Islet precursor cell (in vitro differentiated cells): ENCODE measurements at regions not wholly inside any gene's neighbourhood (a gene's known extent, or its start where the extent isn't known, plus 50 kb on each side); places are given as distances from the start of the nearest gene placed in this dataset.

ENCODE experiments used
- DNase-seq: peaks from one replicate; pipeline ENCODE4 v3.0.0-alpha.2; 2018

DNA sequence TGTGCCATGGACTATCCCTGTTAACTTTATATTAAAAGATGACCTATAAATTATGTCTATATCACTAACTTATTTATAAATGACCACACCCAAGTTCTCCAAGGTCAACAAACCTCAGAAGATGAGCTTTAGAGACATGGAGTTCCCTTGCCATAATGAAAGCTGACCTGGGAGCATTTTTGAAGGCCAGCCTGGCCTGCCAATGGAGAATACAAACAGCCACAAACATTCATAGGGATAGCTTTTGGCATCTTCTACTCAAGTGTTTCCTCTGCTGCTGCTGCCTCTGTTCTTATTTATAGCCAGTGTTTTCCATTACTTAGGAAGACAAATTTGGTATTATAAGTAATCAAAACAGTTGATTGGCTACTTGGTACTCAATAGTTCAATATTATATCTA is 117.3 kb upstream of the ADAMTS19 start:
- no peak for DNase-seq

DNA sequence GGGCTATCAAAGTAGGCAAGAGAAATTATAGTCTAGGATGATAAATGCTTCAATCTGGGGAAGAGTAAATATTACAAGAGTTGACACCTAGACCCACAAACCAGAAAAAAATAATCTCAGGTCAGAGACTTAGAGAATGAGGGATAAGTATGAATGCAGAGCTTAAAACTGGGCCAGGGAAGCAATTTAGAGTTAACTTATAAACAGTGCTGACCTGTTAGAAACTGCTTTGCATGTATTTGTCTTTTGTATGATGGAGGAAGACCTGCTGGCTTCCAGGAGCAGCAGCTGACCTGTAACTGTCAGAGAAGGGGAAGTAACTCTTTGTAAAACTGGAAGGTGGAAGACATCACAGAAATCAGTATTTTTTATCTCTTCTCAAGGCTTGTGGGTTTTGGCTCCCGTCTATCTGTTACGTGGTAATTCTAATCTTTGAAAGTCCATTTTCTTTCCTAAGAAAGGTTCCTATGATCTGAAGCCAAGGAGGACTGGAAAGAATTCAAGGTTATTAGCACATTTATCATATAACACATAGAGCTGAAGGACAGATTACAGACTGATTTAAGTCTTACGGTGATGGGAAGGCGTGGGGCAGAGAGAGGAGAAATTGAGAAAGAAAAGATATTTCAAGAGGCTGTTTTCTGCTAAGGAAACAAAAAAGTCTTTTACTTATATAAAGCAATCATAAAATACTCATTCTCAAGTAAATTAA is 114.7 kb upstream of the ADAMTS19 start:
- no peak for DNase-seq

DNA sequence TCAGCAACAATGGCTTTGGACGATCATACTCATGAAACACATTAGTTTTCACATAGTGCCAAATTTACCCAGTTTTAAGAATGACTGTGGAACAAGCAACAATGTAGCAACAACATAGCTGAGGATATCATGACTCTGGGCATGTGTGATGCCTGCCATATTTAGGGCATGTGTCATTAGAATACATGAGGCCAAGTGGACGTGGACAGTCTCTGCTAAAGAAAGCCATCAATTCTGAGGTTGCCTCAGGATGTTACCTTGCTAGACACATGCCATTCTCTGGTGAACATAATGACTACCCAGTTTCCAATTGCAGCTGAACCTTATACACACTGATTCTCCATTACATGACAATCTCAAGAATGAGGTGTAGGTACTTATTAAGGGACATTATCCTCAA is 103.3 kb upstream of the ADAMTS19 start:
- DNase-seq: no peak

DNA sequence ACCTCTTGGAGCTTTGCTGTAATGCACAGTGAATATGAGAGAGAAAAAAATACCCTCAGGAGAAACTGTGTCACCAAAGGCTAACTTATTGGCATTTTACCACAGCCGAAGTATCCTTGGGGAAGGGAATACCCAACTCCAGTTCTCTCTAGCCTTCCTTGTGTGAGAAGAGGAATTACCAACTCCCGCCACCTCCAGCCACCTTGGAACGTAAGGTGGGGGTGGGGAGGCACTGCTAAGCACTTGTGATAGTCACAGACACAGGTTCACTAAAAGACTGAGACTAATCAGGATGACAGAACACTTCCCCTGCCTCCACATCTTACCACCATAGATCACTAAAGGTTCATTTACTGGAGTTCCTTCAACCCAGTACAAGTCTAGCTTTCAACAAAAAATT is 102.0 kb upstream of the ADAMTS19 start:
- no peak for DNase-seq

DNA sequence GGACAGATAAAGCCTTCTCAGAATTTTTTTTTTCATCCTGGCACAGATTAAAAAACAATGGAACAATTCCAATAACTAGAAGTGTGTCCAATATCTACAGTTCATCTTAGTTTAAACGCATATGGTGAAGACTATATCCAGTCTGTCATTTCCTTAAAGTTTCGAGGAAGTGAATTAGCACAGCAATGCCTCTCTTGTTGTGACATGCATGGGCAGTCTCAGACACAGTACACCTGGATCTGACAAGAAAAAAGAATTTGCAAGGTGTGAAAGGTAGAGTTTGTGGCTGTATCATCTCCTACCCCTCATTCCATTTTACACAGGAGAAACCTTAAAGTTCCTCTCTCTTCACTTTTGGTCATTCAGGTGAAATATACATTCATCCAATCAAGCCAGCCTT is 100.6 kb upstream of the ADAMTS19 start:
- no peak for DNase-seq

DNA sequence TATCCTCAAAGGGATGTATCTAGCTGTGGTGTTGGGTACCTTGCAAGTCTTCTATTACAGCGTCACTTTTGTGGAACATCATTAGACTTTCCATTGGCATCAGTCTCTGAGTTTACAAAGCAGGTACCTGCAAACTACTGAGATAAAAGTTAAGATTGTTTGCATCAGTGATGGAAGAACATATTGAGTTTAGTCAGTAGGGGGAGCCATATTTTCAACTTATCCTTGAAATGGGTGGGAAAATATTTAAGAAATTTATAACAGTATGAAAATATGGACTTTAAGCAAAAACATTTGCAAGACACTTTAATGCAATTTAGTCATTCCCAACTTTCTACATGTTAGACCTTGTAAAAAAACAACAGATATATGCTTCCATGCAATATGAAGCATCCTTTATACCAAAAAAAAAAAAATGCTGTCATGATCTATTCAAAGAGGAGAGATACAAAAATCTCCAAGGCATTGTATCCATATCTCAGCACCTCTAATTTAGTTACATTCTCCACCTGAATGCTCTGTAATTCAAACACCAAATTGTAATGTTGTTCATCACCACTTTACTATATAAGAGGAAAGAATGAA is 98.6 kb upstream of the ADAMTS19 start:
- DNase-seq: no peak

DNA sequence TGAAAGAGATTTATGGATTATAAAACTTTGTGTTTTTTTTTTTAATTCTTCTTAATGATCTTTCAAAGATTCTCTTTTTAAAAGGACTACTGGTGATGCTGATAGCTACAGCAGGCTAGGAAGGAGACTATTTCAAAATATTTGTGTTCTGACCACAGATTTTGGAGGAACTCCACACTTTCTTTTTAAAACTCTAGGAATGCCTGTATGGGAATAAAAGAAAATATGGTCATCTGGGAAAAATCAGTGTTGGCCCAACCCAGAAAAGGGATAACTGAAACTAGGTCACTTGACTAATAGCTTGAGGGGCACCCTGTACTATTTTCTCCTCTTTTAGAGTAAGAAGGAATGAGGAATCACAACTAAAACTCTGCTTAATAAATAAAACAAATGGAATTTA is 97.6 kb upstream of the ADAMTS19 start:
- DNase-seq: no peak

DNA sequence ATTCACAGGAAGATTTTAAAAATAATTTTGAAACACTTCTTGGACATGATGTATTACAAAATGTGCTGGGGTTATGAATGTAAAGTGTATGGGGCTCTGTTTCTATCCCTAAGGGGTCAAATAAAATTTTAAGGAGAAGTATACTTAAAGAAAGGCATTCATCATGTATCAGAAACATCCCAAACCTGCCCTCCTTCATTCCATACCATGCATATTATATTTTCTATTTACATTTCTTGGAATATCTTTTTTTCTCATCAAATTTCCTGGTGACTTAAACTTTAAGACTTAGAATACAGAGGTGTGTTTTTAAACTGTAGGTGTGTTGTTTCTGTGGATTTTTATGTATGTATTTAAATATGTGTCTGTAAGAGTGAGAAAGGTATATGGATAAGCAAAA is 96.1 kb upstream of the ADAMTS19 start:
- DNase-seq: no peak

DNA sequence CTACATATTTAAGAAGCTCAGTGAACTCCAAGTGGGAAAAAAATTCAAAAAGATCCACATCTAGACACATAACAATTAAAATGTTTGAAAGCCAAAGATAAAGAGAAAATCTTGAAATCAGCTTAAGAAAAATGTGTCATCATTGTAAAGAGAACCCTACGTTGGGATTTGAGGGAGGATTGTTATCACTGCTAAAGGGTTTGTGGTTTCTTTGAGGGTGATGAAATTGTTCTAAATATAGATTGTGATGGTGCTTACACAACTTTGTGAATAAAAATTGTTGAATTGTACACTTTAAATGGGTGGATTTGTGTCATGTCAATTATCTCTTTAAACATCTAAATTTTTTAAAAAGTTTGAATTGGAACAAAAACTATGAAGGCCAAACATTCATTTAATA is 92.2 kb upstream of the ADAMTS19 start:
- no peak for DNase-seq

DNA sequence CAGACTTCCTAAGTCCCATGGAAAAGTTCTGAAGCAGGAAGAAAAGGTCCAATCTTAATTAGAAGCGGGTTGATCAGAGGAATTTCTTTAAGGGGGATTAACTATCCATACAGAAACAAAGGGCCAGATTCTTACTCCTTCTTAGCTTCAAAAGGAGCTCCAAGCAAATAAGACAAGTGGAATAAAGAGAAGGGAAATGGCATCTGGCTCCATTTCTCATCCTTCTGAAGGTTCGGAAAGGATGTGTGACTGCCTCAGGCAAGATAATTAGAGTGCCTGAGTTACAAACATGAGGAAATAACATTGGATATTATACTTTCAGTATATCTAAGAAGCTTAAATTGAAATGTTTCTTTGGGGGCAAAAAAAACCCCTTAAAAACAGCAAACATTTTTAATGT is 88.1 kb upstream of the ADAMTS19 start:
- no peak for DNase-seq

DNA sequence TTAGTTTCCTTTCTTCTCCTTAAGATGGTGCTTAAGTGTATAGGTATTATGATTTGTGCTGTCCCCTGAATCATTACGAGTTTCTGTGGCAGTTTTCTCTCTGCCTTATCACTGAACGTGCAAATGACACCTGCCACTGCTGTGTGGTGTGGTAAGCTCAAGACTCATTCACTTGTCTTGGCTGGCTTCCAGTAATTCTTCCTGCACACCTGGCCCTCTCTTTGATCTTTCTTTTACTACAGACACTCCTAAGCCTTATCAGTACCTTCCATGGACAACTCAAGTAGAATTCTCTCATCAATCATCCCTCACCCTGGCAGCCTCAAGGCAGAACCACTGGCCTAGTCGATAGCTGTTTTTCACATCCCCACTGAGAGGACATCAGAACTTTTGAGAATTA is 82.6 kb upstream of the ADAMTS19 start:
- DNase-seq: no peak

DNA sequence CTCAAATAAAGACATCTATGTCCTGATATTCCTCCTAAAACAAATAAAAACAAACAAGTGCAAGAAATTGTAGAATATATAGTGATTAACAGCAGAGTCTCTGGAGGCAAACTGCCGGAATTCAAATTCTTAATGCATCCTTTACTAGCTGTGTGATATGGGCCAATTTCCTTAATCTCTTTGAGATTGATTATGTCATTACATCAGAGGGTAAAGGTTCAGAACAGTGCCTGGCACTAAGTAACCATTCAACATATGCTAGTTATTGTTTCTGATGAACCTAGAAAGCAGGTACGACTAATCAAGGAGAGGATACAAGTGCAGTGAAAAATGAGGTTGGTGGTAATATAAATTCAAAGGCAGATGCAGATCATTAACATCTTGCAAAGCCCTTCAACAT is 81.1 kb upstream of the ADAMTS19 start:
- DNase-seq: no peak

DNA sequence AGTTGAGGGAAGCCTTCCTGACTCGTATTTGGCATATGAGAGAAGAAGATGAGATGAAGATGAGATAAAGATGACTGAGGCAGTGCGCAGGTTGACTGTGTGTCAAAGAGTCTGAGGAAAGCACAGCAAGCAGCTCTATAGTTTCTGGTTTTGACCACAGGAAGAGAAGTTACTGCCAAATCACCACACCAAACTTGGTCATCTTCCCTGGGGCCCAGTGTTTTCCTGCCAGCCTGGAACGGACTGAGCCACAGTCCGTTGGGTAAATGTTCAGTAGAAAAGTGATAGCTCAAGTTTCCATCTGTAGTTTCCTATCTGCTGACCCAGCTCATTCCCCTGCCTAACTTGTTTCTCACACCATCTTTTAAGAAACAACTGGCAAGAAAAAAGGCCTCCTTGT is 80.7 kb upstream of the ADAMTS19 start:
- peak; percentile 67 for DNase-seq

DNA sequence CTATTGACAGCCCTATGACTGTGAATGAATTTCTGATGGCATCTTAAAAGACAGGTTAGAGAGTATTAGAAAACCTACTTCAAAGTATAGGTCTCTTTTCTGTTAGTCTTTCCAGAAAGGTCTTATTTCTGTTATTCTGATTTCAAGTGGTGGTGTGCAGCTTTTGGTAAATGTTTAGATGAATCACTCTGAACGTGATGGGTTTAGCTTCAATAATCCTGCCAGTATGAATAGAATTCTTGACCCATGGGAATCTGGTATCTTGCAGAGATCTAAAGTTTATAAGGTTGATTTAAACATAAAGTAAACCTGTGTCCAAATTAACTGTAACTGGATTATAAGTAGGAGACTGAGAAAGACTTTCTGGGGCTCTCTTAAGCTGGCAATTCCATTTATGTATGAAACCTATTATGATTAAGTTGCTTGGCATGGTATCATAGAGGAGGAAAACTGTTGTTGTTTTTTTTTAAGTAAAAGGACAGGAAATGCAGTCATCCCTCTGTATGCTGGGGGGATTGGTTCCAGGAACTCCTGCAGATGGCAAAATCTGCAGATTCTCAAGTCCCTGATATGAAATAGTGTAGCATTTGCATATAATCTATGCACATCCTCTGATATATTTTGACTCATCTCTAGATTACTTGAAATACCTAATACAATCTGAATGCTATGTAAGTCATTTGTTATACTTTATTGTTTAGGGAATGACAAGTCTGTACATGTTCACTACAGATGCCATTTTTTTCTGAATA is 77.0 kb upstream of the ADAMTS19 start:
- no peak for DNase-seq

DNA sequence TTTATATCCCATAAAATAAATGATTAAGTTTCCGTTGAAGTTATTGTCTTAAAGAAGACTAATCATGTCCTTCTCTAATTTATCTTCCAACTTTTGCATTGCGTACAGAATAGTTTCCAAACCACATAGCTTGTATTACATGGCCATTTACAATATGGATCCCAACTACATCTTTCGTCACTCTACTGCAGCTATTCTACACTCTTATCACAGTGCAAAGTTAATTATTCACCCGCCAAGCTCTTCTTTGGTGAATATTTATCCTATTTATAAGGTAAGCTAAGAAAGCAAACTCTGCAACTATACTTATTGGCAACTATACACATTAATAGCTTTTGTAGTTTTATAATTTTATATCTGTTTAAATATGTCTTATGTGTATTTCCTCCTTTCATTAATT is 75.9 kb upstream of the ADAMTS19 start:
- DNase-seq: no peak

DNA sequence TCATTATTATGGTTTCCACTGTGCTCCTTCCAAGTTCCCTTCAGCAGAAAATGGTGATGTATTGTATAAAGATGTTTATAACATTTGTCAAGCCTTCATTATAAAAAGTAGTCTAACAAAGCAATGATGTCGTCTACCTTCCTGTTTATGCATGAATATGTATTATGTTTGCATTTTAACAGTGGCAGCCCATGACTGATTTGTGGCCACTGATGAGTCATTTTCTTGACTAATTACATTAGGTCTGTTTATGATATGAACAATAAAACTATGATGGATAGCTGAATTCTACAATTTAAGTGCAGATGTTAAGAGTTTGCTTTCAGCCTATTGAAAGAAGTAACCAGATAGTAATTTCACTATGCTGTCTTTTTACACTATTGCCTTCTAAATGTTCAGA is 75.4 kb upstream of the ADAMTS19 start:
- no peak for DNase-seq

DNA sequence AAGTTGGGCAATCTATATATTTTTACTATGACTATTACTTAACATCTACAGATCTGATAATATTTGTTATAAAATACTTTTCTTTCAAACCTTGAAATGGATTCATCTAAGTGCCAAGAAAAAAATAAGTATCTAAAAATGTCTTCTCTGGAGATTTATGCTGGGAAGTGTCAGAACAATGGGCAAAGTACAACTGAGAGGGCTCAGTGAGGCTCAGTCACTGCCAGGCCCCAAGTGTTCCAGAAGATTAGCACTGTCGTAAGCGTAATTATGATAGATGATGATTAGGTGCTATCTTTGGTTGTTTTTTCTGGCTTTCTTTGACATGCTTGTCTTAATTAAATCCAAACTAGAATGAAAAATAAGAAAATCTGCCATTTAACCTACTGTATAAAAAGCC is 72.2 kb upstream of the ADAMTS19 start:
- no peak for DNase-seq

DNA sequence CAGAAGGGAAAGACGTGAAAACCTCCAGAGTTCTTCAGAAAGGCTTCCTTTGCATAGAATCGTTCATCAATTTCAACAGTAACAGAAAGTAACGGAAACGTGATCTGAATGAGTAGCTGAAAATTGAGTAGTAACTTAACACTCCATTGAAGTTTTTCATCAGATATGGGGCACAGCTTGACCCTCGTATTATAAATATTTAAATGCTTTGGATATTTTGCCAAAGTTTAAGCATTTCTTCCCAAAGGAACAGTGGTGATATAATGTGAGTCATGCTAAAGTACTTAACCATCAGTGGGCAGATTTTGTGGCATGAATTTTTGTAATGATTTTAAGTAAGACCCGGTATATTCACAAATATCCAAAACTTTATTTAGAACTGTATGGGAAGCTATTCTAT is 67.4 kb upstream of the ADAMTS19 start:
- DNase-seq: no peak

DNA sequence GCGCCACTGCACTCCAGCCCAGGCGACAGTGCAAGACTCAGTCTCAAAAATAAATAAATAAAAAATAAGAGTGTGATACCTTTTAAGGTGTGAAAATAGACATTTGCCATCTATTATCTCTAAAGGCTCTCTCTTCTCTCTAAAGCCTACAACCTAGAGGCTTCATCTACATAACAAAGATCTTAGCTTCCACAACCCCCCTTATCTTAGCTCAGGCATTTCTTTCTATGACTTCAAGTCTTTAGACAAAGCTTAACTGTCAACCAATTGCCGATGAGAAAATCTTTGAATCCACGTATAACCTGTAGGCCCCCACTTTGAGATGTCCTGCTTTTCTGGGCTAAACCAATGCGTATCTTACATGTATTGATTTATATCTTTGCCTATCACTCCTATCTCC is 64.9 kb upstream of the ADAMTS19 start:
- no peak for DNase-seq

DNA sequence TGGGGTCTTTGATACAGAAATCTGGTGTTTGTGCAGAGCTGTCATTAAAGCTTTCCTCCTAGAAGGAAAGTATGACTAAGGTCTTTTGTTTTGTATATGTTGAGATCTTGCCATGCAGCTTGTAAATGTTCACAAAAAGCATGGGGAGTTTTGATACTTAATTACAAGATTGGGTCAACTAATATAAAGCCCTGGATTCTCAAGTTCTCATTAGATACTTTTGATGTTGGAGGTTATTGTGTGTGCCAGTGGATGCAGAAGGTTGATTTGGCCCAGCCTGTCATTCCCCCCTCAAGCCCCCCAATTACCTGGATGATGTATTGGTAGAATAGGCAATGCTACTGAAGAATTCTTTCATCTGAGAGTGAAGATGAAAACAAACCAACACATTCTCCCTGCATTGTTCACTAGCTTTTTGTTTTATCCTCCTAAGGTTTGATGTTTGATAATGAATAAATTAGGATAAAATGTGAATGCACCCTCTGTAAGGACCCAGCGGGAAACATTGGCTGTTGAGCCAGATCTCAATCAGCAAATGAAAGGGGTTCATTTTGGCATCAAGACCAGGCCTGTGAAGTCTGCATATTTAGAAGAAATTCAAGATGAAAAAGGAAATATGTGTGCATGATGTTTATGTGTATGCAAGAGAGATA is 61.9 kb upstream of the ADAMTS19 start:
- no peak for DNase-seq

DNA sequence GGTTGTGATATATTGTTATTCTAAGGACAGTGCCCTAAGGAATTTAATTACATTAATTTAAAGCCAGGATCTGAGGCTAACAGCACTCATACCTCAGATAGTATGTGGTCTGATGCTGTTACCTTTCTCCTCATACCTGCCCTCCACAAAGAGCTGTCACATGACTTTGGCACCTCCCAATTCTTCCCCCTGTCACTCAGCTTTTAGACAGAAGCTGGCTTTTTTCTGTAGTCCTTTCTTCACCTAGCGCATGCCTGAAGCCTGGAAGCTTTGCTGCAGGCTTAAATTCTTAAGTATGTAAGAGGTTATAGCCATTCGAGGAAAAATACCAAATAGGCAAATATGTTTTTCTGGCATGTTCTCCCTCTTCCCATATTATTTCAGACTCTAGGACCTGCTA is 61.0 kb upstream of the ADAMTS19 start:
- peak; percentile 62 for DNase-seq

DNA sequence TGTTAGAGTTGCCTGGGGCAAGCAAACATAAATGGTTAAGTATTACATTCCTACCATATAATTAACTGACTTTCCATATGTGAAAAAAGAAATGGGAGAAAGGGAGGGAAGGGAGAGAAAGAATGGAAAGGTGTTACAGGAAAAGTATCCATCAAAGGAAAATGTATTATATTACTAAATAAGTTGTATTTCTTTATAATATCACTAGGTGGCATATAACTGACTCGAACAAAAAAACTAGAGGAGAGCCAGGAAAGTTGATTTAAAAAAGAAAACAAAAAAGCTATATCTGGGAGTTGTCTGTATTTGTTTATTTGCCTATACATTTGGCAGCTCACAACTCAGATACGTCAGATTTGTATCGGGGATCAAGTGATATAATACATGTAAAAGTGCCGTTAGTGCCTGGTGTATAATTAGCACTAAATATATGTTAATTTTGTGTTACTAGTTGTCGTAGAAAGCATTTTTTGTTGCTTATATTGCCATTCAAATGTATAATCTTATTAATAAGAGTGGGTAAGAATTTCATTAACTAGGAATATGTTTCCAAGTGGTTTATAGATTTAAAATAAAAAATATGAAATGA is 59.6 kb upstream of the ADAMTS19 start:
- DNase-seq: no peak

DNA sequence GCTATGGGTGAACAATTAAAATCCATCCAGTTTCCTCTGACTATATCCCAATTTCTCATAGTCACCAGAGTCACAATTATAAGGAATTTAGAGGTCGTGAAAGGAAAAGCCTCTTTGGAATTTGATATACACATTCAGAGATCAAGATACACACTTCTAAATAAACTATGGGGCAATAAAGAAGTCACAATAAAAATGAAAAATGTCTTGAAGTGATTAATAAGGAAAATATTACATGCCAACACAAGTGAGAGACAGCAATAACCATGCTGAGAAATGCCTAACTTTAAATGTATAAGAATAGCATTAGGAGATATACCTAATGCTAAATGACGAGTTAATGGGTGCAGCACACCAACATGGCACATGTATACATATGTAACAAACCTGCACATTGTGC is 54.9 kb upstream of the ADAMTS19 start:
- DNase-seq: no peak

DNA sequence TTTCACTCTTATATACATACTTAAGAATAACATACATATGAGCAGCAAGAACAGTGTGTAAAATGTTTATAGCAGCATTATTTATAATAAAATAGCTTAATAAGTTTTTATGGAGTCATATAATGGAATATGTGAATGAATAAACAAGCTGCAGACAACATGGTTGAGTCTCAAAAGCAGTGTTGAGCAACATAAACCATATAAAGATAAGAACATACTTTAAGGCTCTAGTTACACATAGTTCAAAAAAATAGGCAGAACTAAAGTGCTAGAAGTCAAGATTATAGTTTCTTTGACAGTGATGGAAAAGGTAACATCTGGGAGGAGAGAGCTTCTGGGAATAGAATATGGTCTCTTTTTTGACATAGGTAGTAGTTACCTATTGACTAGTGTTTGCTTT is 53.7 kb upstream of the ADAMTS19 start:
- DNase-seq: no peak
